Lower lobe of right lung (tissue), 2 donors: ENCODE measurements at regions not wholly inside any gene's neighbourhood (a gene's known extent, or its start where the extent isn't known, plus 50 kb on each side); places are given as distances from the start of the nearest gene placed in this dataset.

ENCODE experiments used
- ATAC-seq, 2 donors: fragments of 200-7000 bp; cut with Tn5 transposase; one replicate each; pipeline ENCODE4 v1.9.1; 2020 to 2022; ENCODE audit warnings: mild to moderate bottlenecking in 2 of 2, moderate library complexity in 2 of 2
- DNase-seq: peaks from one replicate; pipeline ENCODE4 v3.0.0-alpha.2; 2020
- H3K27ac ChIP-seq: fragments of 200-600 bp; one replicate; pipeline ENCODE4 v1.8.0; 2022
- H3K27me3 ChIP-seq: fragments of 200-600 bp; one replicate; pipeline ENCODE4 v1.8.0; 2022; ENCODE audit warnings: low read depth
- H3K36me3 ChIP-seq: fragments of 200-600 bp; one replicate; pipeline ENCODE4 v1.8.0; 2022; ENCODE audit warnings: mild to moderate bottlenecking
- H3K4me1 ChIP-seq: fragments of 200-600 bp; one replicate; pipeline ENCODE4 v1.8.0; 2022
- H3K4me3 ChIP-seq: fragments of 200-600 bp; one replicate; pipeline ENCODE4 v1.8.0; 2022; ENCODE audit warnings: mild to moderate bottlenecking
- H3K9me3 ChIP-seq: fragments of 200-600 bp; one replicate; pipeline ENCODE4 v1.8.0; 2022
- CTCF ChIP-seq: fragments of 200-600 bp; IDR thresholded peaks from one replicate; pipeline ENCODE4 v1.8.0; 2022; ENCODE audit warnings: antibody characterized with exemption, mild to moderate bottlenecking
- intact Hi-C: fragments of 100-400 bp; cut with DNase I; formaldehyde crosslinking; loops from one replicate; pipeline ENCODE4 v1.11.0; 2022
- donor health status: DM: no; HTN: yes; CAD: no; lungs with severe emphysema.

GRCh38 chr12:20264026-20264425 is 104.3 kb upstream of the PDE3A start:
- DNase-seq (no peak), ATAC-seq (no peak)
- Histone ChIP-seq H3K27me3 (no peaks in the 10 kb centered on the region), H3K27ac (no peak overlapping the region), H3K36me3 (no peaks in the 10 kb centered on the region), H3K4me3 (no peak overlapping the region), H3K4me1 (no peaks in the 10 kb centered on the region), H3K9me3 (no peaks in the 10 kb centered on the region)
- no peak for TF ChIP-seq CTCF
- intact Hi-C loops, result no loop called here

- no peaks in the 10 kb centered on the region for H3K4me1 ChIP-seq
- no peaks in the 10 kb centered on the region for H3K36me3 ChIP-seq
- no peak for TF ChIP-seq CTCF
- no peaks in the 10 kb centered on the region for H3K27me3 ChIP-seq
- DNase-seq (no peak), ATAC-seq (no peak)
- no peak overlapping the region for H3K27ac ChIP-seq
- no peaks in the 10 kb centered on the region for H3K9me3 ChIP-seq
- intact Hi-C loops, result no loop called here
- no peak overlapping the region for H3K4me3 ChIP-seq
Measured at GRCh38 chr12:20264608-20265114, 103.7 kb upstream of the PDE3A start.

- no peak for DNase-seq
- no peak for TF ChIP-seq CTCF
- ATAC-seq, result no peak
- H3K4me1 ChIP-seq, result no peaks in the 10 kb centered on the region
- no peak overlapping the region for H3K27ac ChIP-seq
- H3K9me3 ChIP-seq, result no peaks in the 10 kb centered on the region
- no peak overlapping the region for H3K4me3 ChIP-seq
- no peaks in the 10 kb centered on the region for H3K36me3 ChIP-seq
- intact Hi-C loops, result no loop called here
- H3K27me3 ChIP-seq, result no peaks in the 10 kb centered on the region
Measured at GRCh38 chr12:20268121-20268732, 100.1 kb upstream of the PDE3A start.

- TF ChIP-seq CTCF, result no peak
- intact Hi-C loops, result no loop called here
- Histone ChIP-seq H3K4me1 (no peaks in the 10 kb centered on the region), H3K27me3 (no peaks in the 10 kb centered on the region), H3K4me3 (no peak overlapping the region), H3K9me3 (no peaks in the 10 kb centered on the region), H3K27ac (no peak overlapping the region), H3K36me3 (no peaks in the 10 kb centered on the region)
- DNase-seq (no peak), ATAC-seq (no peak)
Measured at GRCh38 chr12:20268771-20269170, 99.6 kb upstream of the PDE3A start.

- Histone ChIP-seq H3K4me3 (no peak overlapping the region), H3K27ac (no peak overlapping the region), H3K27me3 (no peaks in the 10 kb centered on the region), H3K36me3 (no peaks in the 10 kb centered on the region), H3K4me1 (no peaks in the 10 kb centered on the region), H3K9me3 (no peaks in the 10 kb centered on the region)
- TF ChIP-seq CTCF, result no peak
- no peak for ATAC-seq
- no peak for DNase-seq
- intact Hi-C loops, result no loop called here
Measured at GRCh38 chr12:20269337-20270067, 98.8 kb upstream of the PDE3A start.
